ENCODE measurements at regions not wholly inside any gene's neighbourhood (a gene's known extent, or its start where the extent isn't known, plus 50 kb on each side); places are given as distances from the start of the nearest gene placed in this dataset.

DNA sequence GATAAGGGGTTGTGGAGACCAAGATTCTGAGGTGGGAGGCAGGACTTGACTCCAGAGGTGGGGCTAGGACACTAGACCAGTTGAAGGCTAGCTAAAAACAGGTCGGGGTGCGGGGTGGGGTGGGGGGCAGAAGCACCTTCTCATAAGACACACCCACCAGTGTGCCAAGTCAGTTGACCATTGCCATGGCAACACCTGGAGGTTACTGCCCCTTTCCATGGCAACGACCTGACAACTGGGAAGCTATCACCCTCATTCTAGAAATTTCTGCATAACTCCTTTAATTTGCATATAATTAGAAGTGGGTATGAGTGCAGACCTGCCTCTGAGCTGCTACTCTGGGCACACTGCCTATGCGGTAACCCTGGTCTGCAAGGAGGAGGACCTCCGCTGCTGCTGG, 53.9 kb upstream of the ALOX12 start:
- DNase-seq, result no peak

DNA sequence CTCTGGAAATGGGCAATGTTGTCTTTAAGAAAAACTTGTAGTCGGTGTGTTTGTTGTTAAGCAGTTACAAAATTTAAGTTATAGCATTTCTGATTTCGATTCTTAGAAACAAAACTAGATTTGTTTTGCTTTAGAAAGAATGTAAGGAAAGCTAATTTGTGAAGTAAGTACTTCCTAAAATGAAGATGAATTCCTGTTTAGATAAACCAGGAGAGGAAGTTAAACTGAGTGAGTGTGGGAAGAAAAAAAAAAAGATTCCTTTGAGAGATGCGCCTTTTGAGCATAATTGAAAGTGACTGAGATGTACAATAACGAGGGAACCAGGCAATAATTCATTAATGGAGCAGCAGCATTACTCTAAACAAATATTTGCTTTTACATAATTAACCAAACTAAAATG, 52.4 kb upstream of the ALOX12 start:
- DNase-seq, result no peak
